B cell (primary cell): ENCODE measurements at regions not wholly inside any gene's neighbourhood (a gene's known extent, or its start where the extent isn't known, plus 50 kb on each side); places are given as distances from the start of the nearest gene placed in this dataset.

ENCODE experiments used
- ATAC-seq: fragments of 200-7000 bp; cut with Tn5 transposase; one replicate; pipeline ENCODE4 v1.10.0; 2021; ENCODE audit warnings: low read depth, mild to moderate bottlenecking, moderate number of reproducible peaks, moderate library complexity
- CTCF ChIA-PET: fragments of 350-600 bp; sonication (Branson Sonifier 250); formaldehyde crosslinking; loops from one replicate; lab custom pipeline; 2021; ENCODE audit warnings: antibody characterized with exemption, inconsistent platforms; lab: Charles Lee
- POLR2A ChIA-PET: fragments of 350-600 bp; sonication (Branson Sonifier 250); formaldehyde crosslinking; loops from one replicate; lab custom pipeline; 2021; ENCODE audit warnings: antibody characterized with exemption; lab: Charles Lee
- DNase-seq: peaks from one replicate; pipeline ENCODE4 v3.0.0; 2013
- H2AFZ ChIP-seq: 2 replicates; pipeline ENCODE4 v1.6.1; 2012; ENCODE audit warnings: mild to moderate bottlenecking, low read depth, low read length; ENCODE audit not compliant: insufficient read depth, poor library complexity, severe bottlenecking
- H3K27ac ChIP-seq, 2 donors: 1 replicate in 1 of 2; 2 replicates in 1 of 2; pipeline ENCODE4 v1.5.1; 2012 to 2013; ENCODE audit warnings: low read length in 2 of 2, mild to moderate bottlenecking in 2 of 2, moderate library complexity in 1 of 2
- H3K27me3 ChIP-seq, 4 experiments: fragments of 200-600 bp in 1 of 4; sonication (generic) in 1 of 4; replicated peaks in 1 of 4; 1 replicate in 2 of 4; 2 replicates in 2 of 4; pipeline versions ENCODE4 v1.6.1 to v1.7.0; 2013 to 2016; ENCODE audit warnings: low read length in 3 of 4, mild to moderate bottlenecking in 2 of 4, mixed read lengths in 1 of 4, moderate library complexity in 1 of 4; ENCODE audit not compliant: insufficient read depth in 4 of 4, control insufficient read depth in 3 of 4; ENCODE audit errors: control extremely low read depth in 1 of 4
- H3K36me3 ChIP-seq, 2 experiments: replicated peaks in 1 of 2; 1 replicate in 1 of 2; 2 replicates in 1 of 2; pipeline versions ENCODE4 v1.6.1 to v1.7.1; 2013; ENCODE audit warnings: low read length in 1 of 2; ENCODE audit not compliant: insufficient read depth in 2 of 2, control insufficient read depth in 1 of 2; ENCODE audit errors: control extremely low read depth in 1 of 2, extremely low read depth in 1 of 2
- H3K4me1 ChIP-seq, 2 donors: fragments of 200-600 bp in 1 of 2; sonication (generic) in 1 of 2; 1 replicate in 1 of 2; 2 replicates in 1 of 2; pipeline versions ENCODE4 v1.5.1 to v1.6.1; 2013 to 2017; ENCODE audit warnings: low read length in 2 of 2; ENCODE audit not compliant: control insufficient read depth in 2 of 2, insufficient read depth in 2 of 2
- H3K4me2 ChIP-seq: replicated peaks from 2 replicates; pipeline ENCODE3; 2012; ENCODE audit warnings: mild to moderate bottlenecking, low read depth, low read length; ENCODE audit not compliant: poor library complexity, severe bottlenecking
- H3K4me3 ChIP-seq, 5 experiments: fragments of 200-600 bp in 1 of 5; sonication (generic) in 1 of 5; 1 replicate in 3 of 5; 2 replicates in 2 of 5; pipeline versions ENCODE4 v1.5.1 to v1.7.0; 2011 to 2016; ENCODE audit warnings: low read length in 4 of 5, mild to moderate bottlenecking in 4 of 5, low read depth in 2 of 5, control low read depth in 1 of 5, moderate library complexity in 1 of 5; ENCODE audit not compliant: insufficient read depth in 1 of 5; ENCODE audit errors: control extremely low read depth in 1 of 5, extremely low read depth in 1 of 5
- H3K79me2 ChIP-seq: fragments of 200-600 bp; sonication (generic); one replicate; pipeline ENCODE4 v1.6.0; 2016; ENCODE audit warnings: low read length; ENCODE audit not compliant: control insufficient read depth, insufficient read depth
- H3K9ac ChIP-seq: fragments of 200-600 bp; sonication (generic); 2 replicates; pipeline ENCODE4 v1.6.1; 2017; ENCODE audit warnings: mild to moderate bottlenecking, low read length, moderate library complexity
- H3K9me3 ChIP-seq, 3 donors: one replicate each; pipeline versions ENCODE4 v1.6.1 to v1.7.1; 2013; ENCODE audit warnings: low read length in 2 of 3; ENCODE audit not compliant: control insufficient read depth in 2 of 3, insufficient read depth in 1 of 3; ENCODE audit errors: control extremely low read depth in 1 of 3
- H4K20me1 ChIP-seq: 2 replicates; pipeline ENCODE4 v1.6.0; 2012; ENCODE audit warnings: mild to moderate bottlenecking, low read length; ENCODE audit not compliant: insufficient read depth, control insufficient read depth, poor library complexity, severe bottlenecking
- H3K27ac Mint-ChIP-seq: one replicate; pipeline ENCODE4 v1.8.0; 2021; ENCODE audit warnings: mixed read lengths
- H3K27me3 Mint-ChIP-seq: one replicate; pipeline ENCODE4 v1.8.0; 2021; ENCODE audit warnings: mixed read lengths
- H3K4me1 Mint-ChIP-seq: one replicate; pipeline ENCODE4 v1.8.0; 2021; ENCODE audit warnings: mixed read lengths
- H3K4me3 Mint-ChIP-seq: one replicate; pipeline ENCODE4 v1.8.0; 2021; ENCODE audit warnings: mixed read lengths
- H3K9me3 Mint-ChIP-seq: one replicate; pipeline ENCODE4 v1.8.0; 2022; ENCODE audit warnings: mixed read lengths; ENCODE audit not compliant: insufficient read depth
- EZH2 ChIP-seq: IDR thresholded peaks from 2 replicates; pipeline ENCODE4 v1.6.1; 2012; ENCODE audit warnings: borderline replicate concordance, low read depth, mild to moderate bottlenecking, moderate library complexity, low read length; ENCODE audit not compliant: insufficient read depth, poor library complexity, severe bottlenecking
- WGBS: methylation state at CpG from one replicate; pipeline ENCODE4 v1.1.5; 2013; ENCODE audit warnings: missing lambda C conversion rate; ENCODE audit not compliant: insufficient coverage; 5-methylcytosine and 5-hydroxymethylcytosine counted together
- intact Hi-C: fragments of 100-400 bp; cut with micrococcal nuclease; formaldehyde crosslinking; loops from one replicate; pipeline ENCODE4 v1.10.0; 2022
- TF ChIP-seq, protein P1 (sequence below): fragments of 200-600 bp; IDR thresholded peaks from one replicate; pipeline ENCODE4 v1.8.0; 2022; ENCODE audit warnings: antibody characterized with exemption, mild to moderate bottlenecking

DNA sequence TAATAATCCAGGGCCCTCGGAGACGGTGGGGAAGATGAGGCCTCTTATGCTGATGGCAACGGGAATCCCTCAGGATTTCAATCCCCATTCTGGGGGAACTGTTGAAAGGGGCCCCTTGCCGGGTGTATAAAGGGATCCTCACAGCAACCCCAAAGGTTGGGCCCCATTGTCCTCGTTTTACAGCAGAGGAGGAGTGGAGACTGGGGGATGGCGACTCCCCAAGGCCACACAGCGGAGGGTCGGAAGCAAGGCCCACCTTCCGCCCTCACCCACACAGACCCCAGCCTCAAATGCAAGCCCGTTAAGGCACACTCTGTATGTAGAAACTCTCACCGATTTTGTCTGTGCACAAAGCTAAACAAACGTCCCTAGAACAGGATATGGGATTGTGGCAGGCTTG lies 327.9 kb upstream of the DIO3 start:
- Histone ChIP-seq H3K4me2 (no peak overlapping the region), H2AFZ (no peak overlapping the region), H3K4me1 (no peaks in the 10 kb centered on the region), H3K36me3 (no peaks in the 10 kb centered on the region), H3K9ac (no peak overlapping the region), H3K9me3 (peaks cover 0 to 8% (median 0%) of the 10 kb centered on the region in 3 donors), H4K20me1 (no peaks in the 10 kb centered on the region), H3K27me3 (peaks cover 0 to 2% (median 0%) of the 10 kb centered on the region in 4 experiments), H3K27ac (no peak overlapping the region), H3K4me3 (no peak overlapping the region), H3K79me2 (no peaks in the 10 kb centered on the region)
- peaks cover 4% of the 10 kb centered on the region for H3K27me3 Mint-ChIP-seq
- no peak for TF ChIP-seq EZH2
- TF ChIP-seq, protein P1, sequence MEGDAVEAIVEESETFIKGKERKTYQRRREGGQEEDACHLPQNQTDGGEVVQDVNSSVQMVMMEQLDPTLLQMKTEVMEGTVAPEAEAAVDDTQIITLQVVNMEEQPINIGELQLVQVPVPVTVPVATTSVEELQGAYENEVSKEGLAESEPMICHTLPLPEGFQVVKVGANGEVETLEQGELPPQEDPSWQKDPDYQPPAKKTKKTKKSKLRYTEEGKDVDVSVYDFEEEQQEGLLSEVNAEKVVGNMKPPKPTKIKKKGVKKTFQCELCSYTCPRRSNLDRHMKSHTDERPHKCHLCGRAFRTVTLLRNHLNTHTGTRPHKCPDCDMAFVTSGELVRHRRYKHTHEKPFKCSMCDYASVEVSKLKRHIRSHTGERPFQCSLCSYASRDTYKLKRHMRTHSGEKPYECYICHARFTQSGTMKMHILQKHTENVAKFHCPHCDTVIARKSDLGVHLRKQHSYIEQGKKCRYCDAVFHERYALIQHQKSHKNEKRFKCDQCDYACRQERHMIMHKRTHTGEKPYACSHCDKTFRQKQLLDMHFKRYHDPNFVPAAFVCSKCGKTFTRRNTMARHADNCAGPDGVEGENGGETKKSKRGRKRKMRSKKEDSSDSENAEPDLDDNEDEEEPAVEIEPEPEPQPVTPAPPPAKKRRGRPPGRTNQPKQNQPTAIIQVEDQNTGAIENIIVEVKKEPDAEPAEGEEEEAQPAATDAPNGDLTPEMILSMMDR, result no peak
- H3K4me3 Mint-ChIP-seq, result no peak overlapping the region
- ATAC-seq, result no peak
- ChIA-PET CTCF (no interaction called here), POLR2A (no interaction called here)
- no CpG with 5 or more reads among the region's 12 CpGs for WGBS
- H3K4me1 Mint-ChIP-seq, result no peaks in the 10 kb centered on the region
- DNase-seq, result no peak
- intact Hi-C loops, result no loop called here
- no peak overlapping the region for H3K27ac Mint-ChIP-seq
- H3K9me3 Mint-ChIP-seq, result no peaks in the 10 kb centered on the region

GRCh38 chr14:101233808-101234207 lies 327.5 kb upstream of the DIO3 start:
- Mint-ChIP-seq H3K27ac (no peak overlapping the region), H3K4me3 (no peak overlapping the region), H3K27me3 (peaks cover 4% of the 10 kb centered on the region), H3K4me1 (no peaks in the 10 kb centered on the region), H3K9me3 (no peaks in the 10 kb centered on the region)
- no peak overlapping the region for H3K4me3 ChIP-seq
- no peaks in the 10 kb centered on the region for H3K36me3 ChIP-seq
- no peaks in the 10 kb centered on the region for H3K4me1 ChIP-seq
- intact Hi-C loops, result no loop called here
- H3K9ac ChIP-seq, result no peak overlapping the region
- no peak overlapping the region for H3K27ac ChIP-seq
- no peaks in the 10 kb centered on the region for H3K79me2 ChIP-seq
- H3K9me3 ChIP-seq, result peaks cover 0 to 8% (median 0%) of the 10 kb centered on the region in 3 donors
- no peak overlapping the region for H2AFZ ChIP-seq
- ChIA-PET POLR2A (no interaction called here), CTCF (no interaction called here)
- H4K20me1 ChIP-seq, result no peaks in the 10 kb centered on the region
- 25% methylated on average over 5 of the region's 7 CpGs for WGBS
- DNase-seq, result no peak
- TF ChIP-seq EZH2, result no peak
- TF ChIP-seq, protein P1, result no peak
- no peak overlapping the region for H3K4me2 ChIP-seq
- peaks cover 0 to 2% (median 0%) of the 10 kb centered on the region in 4 experiments for H3K27me3 ChIP-seq
- ATAC-seq, result no peak
